ENCODE measurements at regions not wholly inside any gene's neighbourhood (a gene's known extent, or its start where the extent isn't known, plus 50 kb on each side); places are given as distances from the start of the nearest gene placed in this dataset.

- Histone ChIP-seq H3K4me1 (ENCODE audit: insufficient read depth, low read length, poor library complexity, severe bottlenecking) (no peaks in the 10 kb centered on the region), H3K9ac (ENCODE audit: low read depth, low read length, poor library complexity, severe bottlenecking) (no peak overlapping the region), H3K9me2 (replicated peaks; ENCODE audit: low read depth, low read length) (no peaks in the 10 kb centered on the region), H3K9me3 (ENCODE audit: insufficient read depth, low read depth, low read length) (peaks cover under 1% of the 10 kb centered on the region; the same call in 1 of the 2 replicates), H2AFZ (ENCODE audit: low read length) (no peak overlapping the region), H3K4me2 (ENCODE audit: low read depth, low read length, poor library complexity, severe bottlenecking) (no peak overlapping the region), H3K4me3 (ENCODE audit: low read length, poor library complexity, severe bottlenecking) (no peak overlapping the region), H4K20me1 (ENCODE audit: insufficient read depth, low read length, poor library complexity, severe bottlenecking) (no peaks in the 10 kb centered on the region), H3K79me2 (ENCODE audit: insufficient read depth, low read length) (no peaks in the 10 kb centered on the region), H3K27me3 (ENCODE audit: insufficient read depth, low read length, poor library complexity, severe bottlenecking) (no peaks in the 10 kb centered on the region), H3F3A (ENCODE audit: low read depth) (no peaks in the 10 kb centered on the region), H3K36me3 (ENCODE audit: insufficient read depth, low read length) (no peaks in the 10 kb centered on the region)
- no peak for TF ChIP-seq CTCF (conservative IDR thresholded peaks at IDR 0.05; ENCODE audit: low read length)
- no peak for TF ChIP-seq EZH2phosphoT487 (IDR thresholded peaks at IDR 0.05; ENCODE audit: borderline replicate concordance)
These were observed 98.7 kb downstream of the CRYAA start for GRCh38 chr21:43267391-43268085.

- peaks cover 4% of the 10 kb centered on the region; the same call in 1 of the 2 replicates for H3K9me3 ChIP-seq (ENCODE audit: insufficient read depth, low read depth, low read length)
- no peaks in the 10 kb centered on the region for H3K4me1 ChIP-seq (ENCODE audit: insufficient read depth, low read length, poor library complexity, severe bottlenecking)
- no peak overlapping the region for H3K9ac ChIP-seq (ENCODE audit: low read depth, low read length, poor library complexity, severe bottlenecking)
- no peak overlapping the region for H3K4me3 ChIP-seq (ENCODE audit: low read length, poor library complexity, severe bottlenecking)
- no peak overlapping the region for H2AFZ ChIP-seq (ENCODE audit: low read length)
- no peaks in the 10 kb centered on the region for H3K36me3 ChIP-seq (ENCODE audit: insufficient read depth, low read length)
- no peaks in the 10 kb centered on the region for H3F3A ChIP-seq (ENCODE audit: low read depth)
- H3K27me3 ChIP-seq (ENCODE audit: insufficient read depth, low read length, poor library complexity, severe bottlenecking), result no peaks in the 10 kb centered on the region
- H3K4me2 ChIP-seq (ENCODE audit: low read depth, low read length, poor library complexity, severe bottlenecking), result no peak overlapping the region
- no peaks in the 10 kb centered on the region for H3K9me2 ChIP-seq (replicated peaks; ENCODE audit: low read depth, low read length)
- no peaks in the 10 kb centered on the region for H4K20me1 ChIP-seq (ENCODE audit: insufficient read depth, low read length, poor library complexity, severe bottlenecking)
- TF ChIP-seq EZH2phosphoT487 (IDR thresholded peaks at IDR 0.05; ENCODE audit: borderline replicate concordance), result no peak
- no peak for TF ChIP-seq CTCF (conservative IDR thresholded peaks at IDR 0.05; ENCODE audit: low read length)
- no peaks in the 10 kb centered on the region for H3K79me2 ChIP-seq (ENCODE audit: insufficient read depth, low read length)
These were observed 97.7 kb downstream of the CRYAA start for GRCh38 chr21:43266534-43266933.

- Histone ChIP-seq H3K4me3 (ENCODE audit: low read length, poor library complexity, severe bottlenecking) (no peak overlapping the region), H3F3A (ENCODE audit: low read depth) (no peaks in the 10 kb centered on the region), H3K9me2 (replicated peaks; ENCODE audit: low read depth, low read length) (no peaks in the 10 kb centered on the region), H3K9me3 (ENCODE audit: insufficient read depth, low read depth, low read length) (peaks cover 4% of the 10 kb centered on the region; the same call in 1 of the 2 replicates), H3K79me2 (ENCODE audit: insufficient read depth, low read length) (no peaks in the 10 kb centered on the region), H2AFZ (ENCODE audit: low read length) (no peak overlapping the region), H3K4me2 (ENCODE audit: low read depth, low read length, poor library complexity, severe bottlenecking) (no peak overlapping the region), H3K36me3 (ENCODE audit: insufficient read depth, low read length) (no peaks in the 10 kb centered on the region), H3K4me1 (ENCODE audit: insufficient read depth, low read length, poor library complexity, severe bottlenecking) (no peaks in the 10 kb centered on the region), H4K20me1 (ENCODE audit: insufficient read depth, low read length, poor library complexity, severe bottlenecking) (no peaks in the 10 kb centered on the region), H3K9ac (ENCODE audit: low read depth, low read length, poor library complexity, severe bottlenecking) (no peak overlapping the region), H3K27me3 (ENCODE audit: insufficient read depth, low read length, poor library complexity, severe bottlenecking) (no peaks in the 10 kb centered on the region)
- TF ChIP-seq EZH2phosphoT487 (IDR thresholded peaks at IDR 0.05; ENCODE audit: borderline replicate concordance), result no peak
- TF ChIP-seq CTCF (conservative IDR thresholded peaks at IDR 0.05; ENCODE audit: low read length), result no peak
These were observed 93.6 kb downstream of the CRYAA start for GRCh38 chr21:43262427-43262826.

Measured in Loucy (cell line).